Ishikawa (cell line): ENCODE measurements at regions not wholly inside any gene's neighbourhood (a gene's known extent, or its start where the extent isn't known, plus 50 kb on each side); places are given as distances from the start of the nearest gene placed in this dataset.
A peak's percentile ranks its signal among the peaks of the same experiment; 100 is the strongest.

Source experiments
- CEBPB ChIP-seq: IDR thresholded peaks from 2 replicates; pipeline ENCODE4 v1.6.1; 2012
- CREB1 ChIP-seq: IDR thresholded peaks from 2 replicates; pipeline ENCODE4 v1.6.1; 2012; ENCODE audit warnings: low read depth
- EGR1 ChIP-seq: IDR thresholded peaks from 2 replicates; pipeline ENCODE4 v1.6.1; 2012
- EP300 ChIP-seq: IDR thresholded peaks from 2 replicates; pipeline ENCODE4 v1.6.1; 2012; ENCODE audit warnings: borderline replicate concordance
- FOXM1 ChIP-seq: IDR thresholded peaks from 2 replicates; pipeline ENCODE4 v1.6.1; 2012; ENCODE audit warnings: low read depth, borderline replicate concordance
- NFIC ChIP-seq: IDR thresholded peaks from 2 replicates; pipeline ENCODE4 v1.6.1; 2012
- RAD21 ChIP-seq: IDR thresholded peaks from 2 replicates; pipeline ENCODE4 v1.6.1; 2012; ENCODE audit warnings: low read depth
- TAF1 ChIP-seq: IDR thresholded peaks from 2 replicates; pipeline ENCODE4 v1.6.1; 2012; ENCODE audit warnings: low read depth, mild to moderate bottlenecking
- TCF12 ChIP-seq: IDR thresholded peaks from 2 replicates; pipeline ENCODE4 v1.6.1; 2012; ENCODE audit warnings: low read depth
- TEAD4 ChIP-seq: IDR thresholded peaks from 2 replicates; pipeline ENCODE4 v1.6.1; 2012
- USF1 ChIP-seq: IDR thresholded peaks from 2 replicates; pipeline ENCODE4 v1.6.1; 2012
- YY1 ChIP-seq: IDR thresholded peaks from 2 replicates; pipeline ENCODE4 v1.6.1; 2012; ENCODE audit warnings: low read depth
- ZBTB7A ChIP-seq: IDR thresholded peaks from 2 replicates; pipeline ENCODE4 v1.6.1; 2012; ENCODE audit warnings: low read depth
- TF ChIP-seq, protein P1 (sequence below): IDR thresholded peaks from 2 replicates; pipeline ENCODE4 v1.6.1; 2012
- TF ChIP-seq, protein P2 (sequence below): IDR thresholded peaks from 2 replicates; pipeline ENCODE4 v1.6.1; 2012; ENCODE audit warnings: low read depth, mild to moderate bottlenecking

- TF ChIP-seq NFIC: no peak
- no peak for TF ChIP-seq RAD21
- TF ChIP-seq TCF12: no peak
- TF ChIP-seq, protein P1, sequence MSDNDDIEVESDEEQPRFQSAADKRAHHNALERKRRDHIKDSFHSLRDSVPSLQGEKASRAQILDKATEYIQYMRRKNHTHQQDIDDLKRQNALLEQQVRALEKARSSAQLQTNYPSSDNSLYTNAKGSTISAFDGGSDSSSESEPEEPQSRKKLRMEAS: no peak
- TF ChIP-seq EGR1: no peak
- no peak for TF ChIP-seq YY1
- no peak for TF ChIP-seq CREB1
- TF ChIP-seq EP300: no peak
- TF ChIP-seq ZBTB7A: no peak
- no peak for TF ChIP-seq USF1
- TF ChIP-seq TEAD4: no peak
- no peak for TF ChIP-seq CEBPB
- no peak for TF ChIP-seq TAF1
- TF ChIP-seq, protein P2, sequence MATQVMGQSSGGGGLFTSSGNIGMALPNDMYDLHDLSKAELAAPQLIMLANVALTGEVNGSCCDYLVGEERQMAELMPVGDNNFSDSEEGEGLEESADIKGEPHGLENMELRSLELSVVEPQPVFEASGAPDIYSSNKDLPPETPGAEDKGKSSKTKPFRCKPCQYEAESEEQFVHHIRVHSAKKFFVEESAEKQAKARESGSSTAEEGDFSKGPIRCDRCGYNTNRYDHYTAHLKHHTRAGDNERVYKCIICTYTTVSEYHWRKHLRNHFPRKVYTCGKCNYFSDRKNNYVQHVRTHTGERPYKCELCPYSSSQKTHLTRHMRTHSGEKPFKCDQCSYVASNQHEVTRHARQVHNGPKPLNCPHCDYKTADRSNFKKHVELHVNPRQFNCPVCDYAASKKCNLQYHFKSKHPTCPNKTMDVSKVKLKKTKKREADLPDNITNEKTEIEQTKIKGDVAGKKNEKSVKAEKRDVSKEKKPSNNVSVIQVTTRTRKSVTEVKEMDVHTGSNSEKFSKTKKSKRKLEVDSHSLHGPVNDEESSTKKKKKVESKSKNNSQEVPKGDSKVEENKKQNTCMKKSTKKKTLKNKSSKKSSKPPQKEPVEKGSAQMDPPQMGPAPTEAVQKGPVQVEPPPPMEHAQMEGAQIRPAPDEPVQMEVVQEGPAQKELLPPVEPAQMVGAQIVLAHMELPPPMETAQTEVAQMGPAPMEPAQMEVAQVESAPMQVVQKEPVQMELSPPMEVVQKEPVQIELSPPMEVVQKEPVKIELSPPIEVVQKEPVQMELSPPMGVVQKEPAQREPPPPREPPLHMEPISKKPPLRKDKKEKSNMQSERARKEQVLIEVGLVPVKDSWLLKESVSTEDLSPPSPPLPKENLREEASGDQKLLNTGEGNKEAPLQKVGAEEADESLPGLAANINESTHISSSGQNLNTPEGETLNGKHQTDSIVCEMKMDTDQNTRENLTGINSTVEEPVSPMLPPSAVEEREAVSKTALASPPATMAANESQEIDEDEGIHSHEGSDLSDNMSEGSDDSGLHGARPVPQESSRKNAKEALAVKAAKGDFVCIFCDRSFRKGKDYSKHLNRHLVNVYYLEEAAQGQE: no peak
Measured at GRCh38 chr6:91560409-91560808, 973.5 kb upstream of the MAP3K7 start.

DNA sequence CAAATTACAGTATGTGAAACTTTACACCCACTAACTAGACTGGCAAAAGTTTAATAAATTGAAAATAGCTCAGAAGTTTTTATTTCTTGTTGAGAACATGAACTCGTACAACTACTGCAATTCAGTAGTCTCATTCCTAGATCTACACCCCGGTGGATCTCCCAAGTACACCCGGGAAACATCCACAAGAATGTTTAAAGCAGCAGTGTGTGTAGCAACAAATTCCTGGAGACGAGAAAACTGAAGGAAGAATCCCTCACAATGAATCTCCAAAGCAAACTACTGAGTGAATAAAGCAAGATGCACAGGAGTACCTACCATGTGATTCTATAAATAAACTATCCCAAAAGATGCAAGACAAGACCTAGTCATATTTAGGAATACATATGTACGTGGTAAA is 954.0 kb upstream of the MAP3K7 start:
- TF ChIP-seq USF1: no peak

DNA sequence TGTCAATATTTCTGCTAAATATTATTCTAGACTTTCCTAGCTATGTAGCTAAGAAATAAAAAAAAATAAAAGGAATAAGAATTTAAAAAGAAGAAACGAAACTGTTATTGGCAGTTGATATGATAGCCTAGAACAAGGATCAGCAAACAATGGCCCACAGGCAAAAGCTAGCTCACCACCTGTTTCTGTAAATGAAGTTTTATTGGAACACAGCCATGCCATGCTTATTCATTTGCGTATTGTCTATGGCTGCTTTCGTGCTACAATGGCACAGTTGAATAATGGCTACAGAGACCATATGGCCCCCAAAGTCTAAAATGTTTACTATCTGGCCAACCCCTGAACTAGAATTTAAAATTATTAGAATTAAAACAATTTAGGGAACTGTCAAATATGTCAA is 952.6 kb upstream of the MAP3K7 start:
- TF ChIP-seq NFIC (no peak), ZBTB7A (no peak), EP300 (no peak), YY1 (no peak), CREB1 (no peak), CEBPB (no peak), TAF1 (no peak)
- TF ChIP-seq, protein P1: no peak

GRCh38 chr6:91538622-91539021 is 951.8 kb upstream of the MAP3K7 start:
- no peak for TF ChIP-seq TEAD4
- no peak for TF ChIP-seq CREB1
- no peak for TF ChIP-seq TAF1
- TF ChIP-seq NFIC: no peak
- no peak for TF ChIP-seq EP300
- no peak for TF ChIP-seq USF1
- TF ChIP-seq TCF12: no peak
- no peak for TF ChIP-seq ZBTB7A

DNA sequence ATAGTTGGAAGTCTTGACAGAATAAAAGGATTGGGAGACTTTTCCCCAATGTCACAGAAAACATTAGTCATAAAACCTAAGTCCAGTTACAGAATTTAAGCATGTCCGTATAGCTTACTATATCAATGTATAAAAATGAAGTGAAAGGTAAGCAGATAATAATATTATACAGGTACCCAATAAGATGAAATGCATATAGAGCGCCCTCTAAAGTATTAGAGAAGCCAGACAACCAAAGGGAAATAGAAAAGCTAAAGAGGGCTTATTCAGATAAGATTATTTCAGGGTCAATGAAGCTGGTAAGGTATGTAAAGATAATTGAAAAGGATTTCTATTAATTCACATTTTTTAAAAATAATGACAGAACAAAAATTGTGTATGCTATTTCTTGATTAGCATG is 947.7 kb upstream of the MAP3K7 start:
- TF ChIP-seq USF1: no peak
- no peak for TF ChIP-seq FOXM1
- peak; percentile 30 for TF ChIP-seq RAD21

DNA sequence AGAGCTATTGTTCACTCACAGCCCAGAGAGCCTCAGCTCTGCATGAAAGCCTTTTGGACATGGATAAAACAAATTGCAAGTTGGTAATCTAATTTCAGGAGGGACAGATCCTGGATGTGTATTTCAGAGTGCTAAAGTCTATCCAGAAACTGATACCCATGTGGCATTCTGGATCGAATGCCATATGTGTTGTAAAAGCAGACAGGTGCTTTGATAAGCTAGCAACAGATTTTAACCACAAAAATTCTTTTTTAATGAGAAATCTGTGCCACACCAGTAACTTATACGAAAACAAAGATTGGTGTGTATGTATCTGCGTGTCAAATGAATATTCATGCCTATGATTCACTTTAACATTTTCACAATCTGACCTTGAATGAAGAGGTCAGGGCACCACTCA is 936.6 kb upstream of the MAP3K7 start:
- no peak for TF ChIP-seq ZBTB7A
- TF ChIP-seq NFIC: no peak
- TF ChIP-seq EGR1: no peak
- TF ChIP-seq, protein P2: no peak
- no peak for TF ChIP-seq TEAD4
- TF ChIP-seq, protein P1: no peak
- no peak for TF ChIP-seq FOXM1
- TF ChIP-seq CEBPB: no peak
- no peak for TF ChIP-seq TCF12
- TF ChIP-seq RAD21: no peak
- no peak for TF ChIP-seq USF1
- TF ChIP-seq CREB1: no peak
- no peak for TF ChIP-seq TAF1
- TF ChIP-seq EP300: no peak
- no peak for TF ChIP-seq YY1
